Brain microvascular endothelial cell (primary cell): ENCODE measurements at regions not wholly inside any gene's neighbourhood (a gene's known extent, or its start where the extent isn't known, plus 50 kb on each side); places are given as distances from the start of the nearest gene placed in this dataset.

ENCODE experiments used
- DNase-seq: peaks from one replicate; pipeline ENCODE4 v3.0.0-alpha.2; 2020
- H3K27ac ChIP-seq: fragments of 250-450 bp; sonication (Bioruptor Pico); 2 replicates; pipeline ENCODE4 v1.5.1; 2020; ENCODE audit warnings: mild to moderate bottlenecking, moderate library complexity
- H3K27me3 ChIP-seq: fragments of 250-450 bp; sonication (Bioruptor Pico); replicated peaks from 2 replicates; pipeline ENCODE4 v1.5.1; 2020; ENCODE audit warnings: mild to moderate bottlenecking
- H3K36me3 ChIP-seq: fragments of 250-450 bp; sonication (Bioruptor Pico); replicated peaks from 2 replicates; pipeline ENCODE4 v1.5.1; 2020; ENCODE audit warnings: mild to moderate bottlenecking
- H3K4me3 ChIP-seq: 2 replicates; pipeline ENCODE4 v1.5.1; 2011; ENCODE audit warnings: low read depth, mild to moderate bottlenecking, control low read depth, low read length, moderate library complexity
- CTCF ChIP-seq: IDR thresholded peaks from 2 replicates; pipeline ENCODE4 v1.5.1; 2011; ENCODE audit warnings: low read depth, mild to moderate bottlenecking, moderate library complexity, low read length, control low read depth, inconsistent platforms; ENCODE audit errors: missing control alignments
- in situ Hi-C: cut with HindIII; loops from 2 replicates; pipeline ENCODE4 v1.10.0; 2017; ENCODE audit warnings: low sequenced_read_pairs, low pct_ligation_motif_present

GRCh38 chr2:205878999-205879762 is 196.9 kb downstream of the NRP2 start:
- in situ Hi-C loops = no loop called here
- no peak overlapping the region for H3K27ac ChIP-seq
- DNase-seq = no peak
- no peak overlapping the region for H3K4me3 ChIP-seq
- no peak for TF ChIP-seq CTCF
- no peaks in the 10 kb centered on the region for H3K36me3 ChIP-seq
- no peaks in the 10 kb centered on the region for H3K27me3 ChIP-seq

GRCh38 chr2:205877496-205877895 is 195.2 kb downstream of the NRP2 start:
- no peak for TF ChIP-seq CTCF
- in situ Hi-C loops = no loop called here
- no peak overlapping the region for H3K4me3 ChIP-seq
- no peak overlapping the region for H3K27ac ChIP-seq
- no peak for DNase-seq
- no peaks in the 10 kb centered on the region for H3K36me3 ChIP-seq
- H3K27me3 ChIP-seq = no peaks in the 10 kb centered on the region

- H3K27ac ChIP-seq = no peak overlapping the region
- H3K36me3 ChIP-seq = no peaks in the 10 kb centered on the region
- no peak for TF ChIP-seq CTCF
- no peak overlapping the region for H3K4me3 ChIP-seq
- DNase-seq = no peak
- no peaks in the 10 kb centered on the region for H3K27me3 ChIP-seq
- in situ Hi-C loops = no loop called here
Observed at GRCh38 chr2:205876127-205876526, 193.8 kb downstream of the NRP2 start.

GRCh38 chr2:205872716-205873115 is 190.4 kb downstream of the NRP2 start:
- H3K27me3 ChIP-seq = no peaks in the 10 kb centered on the region
- no peaks in the 10 kb centered on the region for H3K36me3 ChIP-seq
- no peak overlapping the region for H3K27ac ChIP-seq
- TF ChIP-seq CTCF = no peak
- in situ Hi-C loops = no loop called here
- H3K4me3 ChIP-seq = no peak overlapping the region
- no peak for DNase-seq

- DNase-seq = no peak
- no peak for TF ChIP-seq CTCF
- Histone ChIP-seq H3K4me3 (no peak overlapping the region), H3K27me3 (no peaks in the 10 kb centered on the region), H3K27ac (no peak overlapping the region), H3K36me3 (no peaks in the 10 kb centered on the region)
- in situ Hi-C loops = no loop called here
Observed at GRCh38 chr2:205869439-205869838, 187.1 kb downstream of the NRP2 start.
